ENCODE measurements at regions not wholly inside any gene's neighbourhood (a gene's known extent, or its start where the extent isn't known, plus 50 kb on each side); places are given as distances from the start of the nearest gene placed in this dataset.
A peak's percentile ranks its signal among the peaks of the same experiment; 100 is the strongest.

GRCh38 chr1:30420519-30421050, 302.8 kb downstream of the MATN1 start:
- no peak for DNase-seq (ENCODE audit: low spot score)

- no peak for DNase-seq (ENCODE audit: low spot score)
Observed at GRCh38 chr1:30419831-30420230, 303.6 kb downstream of the MATN1 start.

GRCh38 chr1:30418939-30419720, 304.3 kb downstream of the MATN1 start:
- DNase-seq (ENCODE audit: low spot score): no peak

GRCh38 chr1:30418061-30418938, 305.1 kb downstream of the MATN1 start:
- DNase-seq (ENCODE audit: low spot score): no peak

- no peak for DNase-seq (ENCODE audit: low spot score)
Observed at GRCh38 chr1:30417701-30418046, 305.7 kb downstream of the MATN1 start.

GRCh38 chr1:30417001-30417700, 306.2 kb downstream of the MATN1 start:
- no peak for DNase-seq (ENCODE audit: low spot score)

GRCh38 chr1:30416221-30416820, 307.1 kb downstream of the MATN1 start:
- DNase-seq (ENCODE audit: low spot score): no peak

- DNase-seq (ENCODE audit: low spot score): peak; percentile 4
Observed at GRCh38 chr1:30415171-30415940, 308.0 kb downstream of the MATN1 start.

GRCh38 chr1:30414851-30415165, 308.6 kb downstream of the MATN1 start:
- no peak for DNase-seq (ENCODE audit: low spot score)

GRCh38 chr1:30414086-30414850, 309.1 kb downstream of the MATN1 start:
- no peak for DNase-seq (ENCODE audit: low spot score)

- no peak for DNase-seq (ENCODE audit: low spot score)
Observed at GRCh38 chr1:30413606-30414005, 309.8 kb downstream of the MATN1 start.

- DNase-seq (ENCODE audit: low spot score): no peak
Observed at GRCh38 chr1:30413111-30413440, 310.3 kb downstream of the MATN1 start.

GRCh38 chr1:30412241-30413110, 310.9 kb downstream of the MATN1 start:
- DNase-seq (ENCODE audit: low spot score): no peak

GRCh38 chr1:30411206-30411605, 312.2 kb downstream of the MATN1 start:
- no peak for DNase-seq (ENCODE audit: low spot score)

- no peak for DNase-seq (ENCODE audit: low spot score)
Observed at GRCh38 chr1:30410153-30410851, 313.1 kb downstream of the MATN1 start.

- no peak for DNase-seq (ENCODE audit: low spot score)
Observed at GRCh38 chr1:30409476-30410152, 313.8 kb downstream of the MATN1 start.

GRCh38 chr1:30407865-30408580, 315.4 kb downstream of the MATN1 start:
- no peak for DNase-seq (ENCODE audit: low spot score)

Data from H4 (cell line).